GM23338 (cell line): ENCODE measurements at regions not wholly inside any gene's neighbourhood (a gene's known extent, or its start where the extent isn't known, plus 50 kb on each side); places are given as distances from the start of the nearest gene placed in this dataset.

Experiments
- ATAC-seq: fragments of 200-7000 bp; cut with Tn5 transposase; 3 replicates; pipeline ENCODE4 v1.9.1; 2020
- DNase-seq: peaks from one replicate; pipeline ENCODE4 v3.0.0-alpha.2; 2015; ENCODE audit warnings: low spot score
- H2AFZ ChIP-seq: fragments of 200-600 bp; sonication (generic); 2 replicates; pipeline ENCODE4 v1.8.0; 2016; ENCODE audit warnings: antibody characterized with exemption, mild to moderate bottlenecking, moderate library complexity
- H3F3A ChIP-seq: fragments of 200-600 bp; sonication (generic); replicated peaks from 2 replicates; pipeline ENCODE4 v1.8.0; 2017; ENCODE audit warnings: antibody characterized with exemption, mixed run types, low read depth
- H3K27ac ChIP-seq: fragments of 200-600 bp; sonication (generic); 2 replicates; pipeline ENCODE4 v1.6.1; 2016; ENCODE audit warnings: low read depth
- H3K27me3 ChIP-seq: fragments of 200-600 bp; sonication (generic); 2 replicates; pipeline ENCODE4 v1.8.0; 2016; ENCODE audit warnings: mild to moderate bottlenecking, mixed run types, moderate library complexity; ENCODE audit not compliant: insufficient read depth
- H3K36me3 ChIP-seq: fragments of 200-600 bp; sonication (generic); 2 replicates; pipeline ENCODE4 v1.8.0; 2016; ENCODE audit warnings: mild to moderate bottlenecking; ENCODE audit not compliant: insufficient read depth
- H3K4me1 ChIP-seq: fragments of 200-600 bp; sonication (generic); 2 replicates; pipeline ENCODE4 v1.8.0; 2016; ENCODE audit warnings: mild to moderate bottlenecking, moderate library complexity; ENCODE audit not compliant: insufficient read depth
- H3K4me2 ChIP-seq: fragments of 200-600 bp; sonication (generic); 2 replicates; pipeline ENCODE4 v1.7.1; 2017; ENCODE audit warnings: mixed run types
- H3K4me3 ChIP-seq: fragments of 200-600 bp; sonication (generic); 2 replicates; pipeline ENCODE4 v1.6.1; 2016; ENCODE audit warnings: mixed run types
- H3K79me2 ChIP-seq: fragments of 200-600 bp; sonication (generic); replicated peaks from 2 replicates; pipeline ENCODE4 v1.8.0; 2017; ENCODE audit warnings: mild to moderate bottlenecking; ENCODE audit not compliant: insufficient read depth
- H3K9me2 ChIP-seq: fragments of 200-600 bp; sonication (generic); 2 replicates; pipeline ENCODE4 v1.8.0; 2017; ENCODE audit not compliant: insufficient read depth
- H4K20me1 ChIP-seq: fragments of 200-600 bp; sonication (generic); replicated peaks from 2 replicates; pipeline ENCODE4 v1.8.0; 2017; ENCODE audit warnings: mild to moderate bottlenecking; ENCODE audit not compliant: insufficient read depth
- H3K27ac Mint-ChIP-seq: 2 replicates; pipeline ENCODE4 v1.8.0; 2020; ENCODE audit warnings: inconsistent platforms, mild to moderate bottlenecking, moderate library complexity, mixed read lengths
- H3K27me3 Mint-ChIP-seq: 3 replicates; pipeline ENCODE4 v1.8.0; 2022; ENCODE audit warnings: low read depth, mild to moderate bottlenecking, moderate library complexity, mixed read lengths, inconsistent platforms; ENCODE audit not compliant: insufficient read depth, poor library complexity
- H3K36me3 Mint-ChIP-seq: 3 replicates; pipeline ENCODE4 v1.8.0; 2021; ENCODE audit warnings: low read depth, mild to moderate bottlenecking, inconsistent platforms, moderate library complexity, mixed read lengths
- H3K4me1 Mint-ChIP-seq: 3 replicates; pipeline ENCODE4 v1.8.0; 2020; ENCODE audit warnings: mild to moderate bottlenecking, inconsistent platforms, mixed read lengths
- H3K4me3 Mint-ChIP-seq: 3 replicates; pipeline ENCODE4 v1.8.0; 2021; ENCODE audit warnings: moderate library complexity, mild to moderate bottlenecking, inconsistent platforms, mixed read lengths
- H3K9me3 Mint-ChIP-seq: 3 replicates; pipeline ENCODE4 v1.8.0; 2020; ENCODE audit warnings: moderate library complexity, mild to moderate bottlenecking, inconsistent platforms, mixed read lengths
- CREB1 ChIP-seq: fragments of 250-450 bp; sonication (Bioruptor Pico); IDR thresholded peaks from 2 replicates; pipeline ENCODE4 v1.5.0; 2020; ENCODE audit warnings: low read depth, mild to moderate bottlenecking, moderate library complexity
- EZH2 ChIP-seq: fragments of 200-600 bp; sonication (generic); IDR thresholded peaks from one replicate; pipeline ENCODE4 v1.8.0; 2017; ENCODE audit warnings: antibody characterized with exemption, mild to moderate bottlenecking, low read depth; ENCODE audit not compliant: unreplicated experiment
- EZH2phosphoT487 ChIP-seq: fragments of 200-600 bp; sonication (generic); IDR thresholded peaks from one replicate; pipeline ENCODE4 v1.8.1; 2018; ENCODE audit warnings: antibody characterized with exemption; ENCODE audit not compliant: unreplicated experiment
- JUNB ChIP-seq: IDR thresholded peaks from one replicate; pipeline ENCODE4 v1.6.1; 2016; ENCODE audit warnings: antibody characterized with exemption; ENCODE audit not compliant: unreplicated experiment
- NANOG ChIP-seq: IDR thresholded peaks from 2 replicates; pipeline ENCODE4 v1.6.1; 2016; ENCODE audit warnings: antibody characterized with exemption, borderline replicate concordance
- POLR2AphosphoS5 ChIP-seq: IDR thresholded peaks from 2 replicates; pipeline ENCODE4 v1.6.1; 2016; ENCODE audit warnings: antibody characterized with exemption, low read depth
- STAT1 ChIP-seq: IDR thresholded peaks from one replicate; pipeline ENCODE4 v1.6.1; 2016; ENCODE audit warnings: antibody characterized with exemption; ENCODE audit not compliant: unreplicated experiment
- ZNF114 ChIP-seq: fragments of 250-450 bp; sonication (Bioruptor Pico); IDR thresholded peaks from 2 replicates; pipeline ENCODE4 v1.5.0; 2020; ENCODE audit warnings: mild to moderate bottlenecking, moderate library complexity
- ZNF331 ChIP-seq: fragments of 250-450 bp; sonication (Bioruptor Pico); IDR thresholded peaks from 2 replicates; pipeline ENCODE4 v1.5.0; 2020; ENCODE audit warnings: low read depth, mild to moderate bottlenecking, moderate library complexity
- TF ChIP-seq, protein P1 (sequence below): IDR thresholded peaks from 2 replicates; pipeline ENCODE4 v1.6.1; 2016; ENCODE audit warnings: antibody characterized with exemption
- TF ChIP-seq, protein P2 (sequence below): fragments of 250-450 bp; sonication (Bioruptor Pico); IDR thresholded peaks from 2 replicates; pipeline ENCODE4 v1.5.0; 2020; ENCODE audit warnings: mild to moderate bottlenecking, moderate library complexity
- TF ChIP-seq, protein P3 (sequence below), 2 experiments: fragments of 200-600 bp in 1 of 2; sonication (generic) in 1 of 2; conservative IDR thresholded peaks; 2 replicates each; pipeline versions ENCODE4 v1.5.1 to v1.6.1; 2016 to 2017; ENCODE audit warnings: antibody characterized with exemption in 2 of 2, low read depth in 2 of 2, mild to moderate bottlenecking in 2 of 2, moderate library complexity in 1 of 2
- TF ChIP-seq, protein P4 (sequence below): IDR thresholded peaks from one replicate; pipeline ENCODE4 v1.6.1; 2018; ENCODE audit warnings: antibody characterized with exemption; ENCODE audit not compliant: unreplicated experiment

DNA sequence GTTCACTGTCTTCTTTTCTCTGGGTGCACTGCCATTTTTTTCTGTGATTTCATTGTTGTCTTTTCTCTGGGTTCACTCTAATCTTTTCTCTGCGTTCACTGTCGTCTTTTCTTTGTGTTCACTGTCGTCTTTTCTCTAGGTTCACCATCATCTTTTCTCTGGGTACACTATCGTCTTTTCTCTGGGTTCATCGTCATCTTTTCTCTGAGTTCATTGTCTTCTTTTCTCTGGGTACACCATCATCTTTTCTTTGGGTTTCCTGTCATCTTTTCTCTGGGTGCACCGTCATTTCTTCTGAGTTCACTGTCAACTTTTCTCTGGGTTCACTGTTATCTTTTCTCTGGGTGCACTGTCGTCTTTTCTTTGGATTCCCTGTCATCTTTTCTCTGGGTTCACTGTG is 137.6 kb upstream of the MAP3K4 start:
- Mint-ChIP-seq H3K27me3 (no peaks in the 10 kb centered on the region), H3K4me3 (no peak overlapping the region), H3K4me1 (no peaks in the 10 kb centered on the region), H3K36me3 (no peaks in the 10 kb centered on the region), H3K27ac (no peak overlapping the region), H3K9me3 (no peaks in the 10 kb centered on the region)
- no peak overlapping the region for H3K4me2 ChIP-seq
- no peaks in the 10 kb centered on the region for H3K27me3 ChIP-seq
- no peaks in the 10 kb centered on the region for H3K4me1 ChIP-seq
- no peaks in the 10 kb centered on the region for H3F3A ChIP-seq
- H3K79me2 ChIP-seq: no peaks in the 10 kb centered on the region
- TF ChIP-seq CREB1 (CRISPR knock-in tag) (no peak), EZH2phosphoT487 (no peak), ZNF331 (no peak), EZH2 (no peak), NANOG (no peak), JUNB (no peak), POLR2AphosphoS5 (no peak), STAT1 (no peak), ZNF114 (no peak)
- TF ChIP-seq, protein P1, sequence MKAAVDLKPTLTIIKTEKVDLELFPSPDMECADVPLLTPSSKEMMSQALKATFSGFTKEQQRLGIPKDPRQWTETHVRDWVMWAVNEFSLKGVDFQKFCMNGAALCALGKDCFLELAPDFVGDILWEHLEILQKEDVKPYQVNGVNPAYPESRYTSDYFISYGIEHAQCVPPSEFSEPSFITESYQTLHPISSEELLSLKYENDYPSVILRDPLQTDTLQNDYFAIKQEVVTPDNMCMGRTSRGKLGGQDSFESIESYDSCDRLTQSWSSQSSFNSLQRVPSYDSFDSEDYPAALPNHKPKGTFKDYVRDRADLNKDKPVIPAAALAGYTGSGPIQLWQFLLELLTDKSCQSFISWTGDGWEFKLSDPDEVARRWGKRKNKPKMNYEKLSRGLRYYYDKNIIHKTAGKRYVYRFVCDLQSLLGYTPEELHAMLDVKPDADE: no peak
- TF ChIP-seq, protein P2, sequence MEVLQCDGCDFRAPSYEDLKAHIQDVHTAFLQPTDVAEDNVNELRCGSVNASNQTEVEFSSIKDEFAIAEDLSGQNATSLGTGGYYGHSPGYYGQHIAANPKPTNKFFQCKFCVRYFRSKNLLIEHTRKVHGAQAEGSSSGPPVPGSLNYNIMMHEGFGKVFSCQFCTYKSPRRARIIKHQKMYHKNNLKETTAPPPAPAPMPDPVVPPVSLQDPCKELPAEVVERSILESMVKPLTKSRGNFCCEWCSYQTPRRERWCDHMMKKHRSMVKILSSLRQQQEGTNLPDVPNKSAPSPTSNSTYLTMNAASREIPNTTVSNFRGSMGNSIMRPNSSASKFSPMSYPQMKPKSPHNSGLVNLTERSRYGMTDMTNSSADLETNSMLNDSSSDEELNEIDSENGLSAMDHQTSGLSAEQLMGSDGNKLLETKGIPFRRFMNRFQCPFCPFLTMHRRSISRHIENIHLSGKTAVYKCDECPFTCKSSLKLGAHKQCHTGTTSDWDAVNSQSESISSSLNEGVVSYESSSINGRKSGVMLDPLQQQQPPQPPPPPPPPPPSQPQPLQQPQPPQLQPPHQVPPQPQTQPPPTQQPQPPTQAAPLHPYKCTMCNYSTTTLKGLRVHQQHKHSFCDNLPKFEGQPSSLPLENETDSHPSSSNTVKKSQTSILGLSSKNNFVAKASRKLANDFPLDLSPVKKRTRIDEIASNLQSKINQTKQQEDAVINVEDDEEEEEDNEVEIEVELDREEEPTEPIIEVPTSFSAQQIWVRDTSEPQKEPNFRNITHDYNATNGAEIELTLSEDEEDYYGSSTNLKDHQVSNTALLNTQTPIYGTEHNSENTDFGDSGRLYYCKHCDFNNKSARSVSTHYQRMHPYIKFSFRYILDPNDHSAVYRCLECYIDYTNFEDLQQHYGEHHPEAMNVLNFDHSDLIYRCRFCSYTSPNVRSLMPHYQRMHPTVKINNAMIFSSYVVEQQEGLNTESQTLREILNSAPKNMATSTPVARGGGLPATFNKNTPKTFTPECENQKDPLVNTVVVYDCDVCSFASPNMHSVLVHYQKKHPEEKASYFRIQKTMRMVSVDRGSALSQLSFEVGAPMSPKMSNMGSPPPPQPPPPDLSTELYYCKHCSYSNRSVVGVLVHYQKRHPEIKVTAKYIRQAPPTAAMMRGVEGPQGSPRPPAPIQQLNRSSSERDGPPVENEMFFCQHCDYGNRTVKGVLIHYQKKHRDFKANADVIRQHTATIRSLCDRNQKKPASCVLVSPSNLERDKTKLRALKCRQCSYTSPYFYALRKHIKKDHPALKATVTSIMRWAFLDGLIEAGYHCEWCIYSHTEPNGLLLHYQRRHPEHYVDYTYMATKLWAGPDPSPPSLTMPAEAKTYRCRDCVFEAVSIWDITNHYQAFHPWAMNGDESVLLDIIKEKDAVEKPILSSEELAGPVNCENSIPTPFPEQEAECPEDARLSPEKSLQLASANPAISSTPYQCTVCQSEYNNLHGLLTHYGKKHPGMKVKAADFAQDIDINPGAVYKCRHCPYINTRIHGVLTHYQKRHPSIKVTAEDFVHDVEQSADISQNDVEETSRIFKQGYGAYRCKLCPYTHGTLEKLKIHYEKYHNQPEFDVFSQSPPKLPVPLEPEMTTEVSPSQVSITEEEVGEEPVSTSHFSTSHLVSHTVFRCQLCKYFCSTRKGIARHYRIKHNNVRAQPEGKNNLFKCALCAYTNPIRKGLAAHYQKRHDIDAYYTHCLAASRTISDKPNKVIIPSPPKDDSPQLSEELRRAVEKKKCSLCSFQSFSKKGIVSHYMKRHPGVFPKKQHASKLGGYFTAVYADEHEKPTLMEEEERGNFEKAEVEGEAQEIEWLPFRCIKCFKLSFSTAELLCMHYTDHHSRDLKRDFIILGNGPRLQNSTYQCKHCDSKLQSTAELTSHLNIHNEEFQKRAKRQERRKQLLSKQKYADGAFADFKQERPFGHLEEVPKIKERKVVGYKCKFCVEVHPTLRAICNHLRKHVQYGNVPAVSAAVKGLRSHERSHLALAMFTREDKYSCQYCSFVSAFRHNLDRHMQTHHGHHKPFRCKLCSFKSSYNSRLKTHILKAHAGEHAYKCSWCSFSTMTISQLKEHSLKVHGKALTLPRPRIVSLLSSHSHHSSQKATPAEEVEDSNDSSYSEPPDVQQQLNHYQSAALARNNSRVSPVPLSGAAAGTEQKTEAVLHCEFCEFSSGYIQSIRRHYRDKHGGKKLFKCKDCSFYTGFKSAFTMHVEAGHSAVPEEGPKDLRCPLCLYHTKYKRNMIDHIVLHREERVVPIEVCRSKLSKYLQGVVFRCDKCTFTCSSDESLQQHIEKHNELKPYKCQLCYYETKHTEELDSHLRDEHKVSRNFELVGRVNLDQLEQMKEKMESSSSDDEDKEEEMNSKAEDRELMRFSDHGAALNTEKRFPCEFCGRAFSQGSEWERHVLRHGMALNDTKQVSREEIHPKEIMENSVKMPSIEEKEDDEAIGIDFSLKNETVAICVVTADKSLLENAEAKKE (CRISPR knock-in tag): no peak
- TF ChIP-seq, protein P3, sequence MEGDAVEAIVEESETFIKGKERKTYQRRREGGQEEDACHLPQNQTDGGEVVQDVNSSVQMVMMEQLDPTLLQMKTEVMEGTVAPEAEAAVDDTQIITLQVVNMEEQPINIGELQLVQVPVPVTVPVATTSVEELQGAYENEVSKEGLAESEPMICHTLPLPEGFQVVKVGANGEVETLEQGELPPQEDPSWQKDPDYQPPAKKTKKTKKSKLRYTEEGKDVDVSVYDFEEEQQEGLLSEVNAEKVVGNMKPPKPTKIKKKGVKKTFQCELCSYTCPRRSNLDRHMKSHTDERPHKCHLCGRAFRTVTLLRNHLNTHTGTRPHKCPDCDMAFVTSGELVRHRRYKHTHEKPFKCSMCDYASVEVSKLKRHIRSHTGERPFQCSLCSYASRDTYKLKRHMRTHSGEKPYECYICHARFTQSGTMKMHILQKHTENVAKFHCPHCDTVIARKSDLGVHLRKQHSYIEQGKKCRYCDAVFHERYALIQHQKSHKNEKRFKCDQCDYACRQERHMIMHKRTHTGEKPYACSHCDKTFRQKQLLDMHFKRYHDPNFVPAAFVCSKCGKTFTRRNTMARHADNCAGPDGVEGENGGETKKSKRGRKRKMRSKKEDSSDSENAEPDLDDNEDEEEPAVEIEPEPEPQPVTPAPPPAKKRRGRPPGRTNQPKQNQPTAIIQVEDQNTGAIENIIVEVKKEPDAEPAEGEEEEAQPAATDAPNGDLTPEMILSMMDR (conservative IDR thresholded peaks at IDR 0.05; ENCODE audit: low read depth in 2 of 2): no peak
- TF ChIP-seq, protein P4, sequence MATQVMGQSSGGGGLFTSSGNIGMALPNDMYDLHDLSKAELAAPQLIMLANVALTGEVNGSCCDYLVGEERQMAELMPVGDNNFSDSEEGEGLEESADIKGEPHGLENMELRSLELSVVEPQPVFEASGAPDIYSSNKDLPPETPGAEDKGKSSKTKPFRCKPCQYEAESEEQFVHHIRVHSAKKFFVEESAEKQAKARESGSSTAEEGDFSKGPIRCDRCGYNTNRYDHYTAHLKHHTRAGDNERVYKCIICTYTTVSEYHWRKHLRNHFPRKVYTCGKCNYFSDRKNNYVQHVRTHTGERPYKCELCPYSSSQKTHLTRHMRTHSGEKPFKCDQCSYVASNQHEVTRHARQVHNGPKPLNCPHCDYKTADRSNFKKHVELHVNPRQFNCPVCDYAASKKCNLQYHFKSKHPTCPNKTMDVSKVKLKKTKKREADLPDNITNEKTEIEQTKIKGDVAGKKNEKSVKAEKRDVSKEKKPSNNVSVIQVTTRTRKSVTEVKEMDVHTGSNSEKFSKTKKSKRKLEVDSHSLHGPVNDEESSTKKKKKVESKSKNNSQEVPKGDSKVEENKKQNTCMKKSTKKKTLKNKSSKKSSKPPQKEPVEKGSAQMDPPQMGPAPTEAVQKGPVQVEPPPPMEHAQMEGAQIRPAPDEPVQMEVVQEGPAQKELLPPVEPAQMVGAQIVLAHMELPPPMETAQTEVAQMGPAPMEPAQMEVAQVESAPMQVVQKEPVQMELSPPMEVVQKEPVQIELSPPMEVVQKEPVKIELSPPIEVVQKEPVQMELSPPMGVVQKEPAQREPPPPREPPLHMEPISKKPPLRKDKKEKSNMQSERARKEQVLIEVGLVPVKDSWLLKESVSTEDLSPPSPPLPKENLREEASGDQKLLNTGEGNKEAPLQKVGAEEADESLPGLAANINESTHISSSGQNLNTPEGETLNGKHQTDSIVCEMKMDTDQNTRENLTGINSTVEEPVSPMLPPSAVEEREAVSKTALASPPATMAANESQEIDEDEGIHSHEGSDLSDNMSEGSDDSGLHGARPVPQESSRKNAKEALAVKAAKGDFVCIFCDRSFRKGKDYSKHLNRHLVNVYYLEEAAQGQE: no peak
- DNase-seq (no peak), ATAC-seq (no peak)
- no peaks in the 10 kb centered on the region for H3K36me3 ChIP-seq
- no peak overlapping the region for H2AFZ ChIP-seq
- H3K4me3 ChIP-seq: no peak overlapping the region
- no peak overlapping the region for H3K27ac ChIP-seq
- H4K20me1 ChIP-seq: no peaks in the 10 kb centered on the region
- H3K9me2 ChIP-seq: no peaks in the 10 kb centered on the region
